ENCODE measurements at regions not wholly inside any gene's neighbourhood (a gene's known extent, or its start where the extent isn't known, plus 50 kb on each side); places are given as distances from the start of the nearest gene placed in this dataset.

DNA sequence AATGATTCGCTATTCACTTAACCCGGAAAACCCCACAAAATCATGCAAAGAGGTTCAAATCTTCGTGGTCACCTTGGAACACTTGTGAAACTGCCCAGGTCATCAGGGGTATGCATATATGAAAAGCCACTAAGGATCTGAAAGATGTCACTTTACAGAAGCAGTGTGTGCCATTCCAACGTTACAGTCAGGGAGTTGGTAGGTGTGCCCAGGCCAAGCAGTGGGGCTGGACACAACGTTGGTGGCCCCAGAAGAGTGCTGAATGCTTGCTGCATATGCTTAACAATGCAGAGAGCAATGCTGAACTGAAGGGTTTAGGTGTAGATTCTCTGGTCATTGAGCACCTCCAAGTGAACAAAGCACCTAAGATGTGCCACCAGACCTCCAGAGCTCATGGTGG lies 51.1 kb upstream of the EIF5 start:
- TF ChIP-seq, protein P1, sequence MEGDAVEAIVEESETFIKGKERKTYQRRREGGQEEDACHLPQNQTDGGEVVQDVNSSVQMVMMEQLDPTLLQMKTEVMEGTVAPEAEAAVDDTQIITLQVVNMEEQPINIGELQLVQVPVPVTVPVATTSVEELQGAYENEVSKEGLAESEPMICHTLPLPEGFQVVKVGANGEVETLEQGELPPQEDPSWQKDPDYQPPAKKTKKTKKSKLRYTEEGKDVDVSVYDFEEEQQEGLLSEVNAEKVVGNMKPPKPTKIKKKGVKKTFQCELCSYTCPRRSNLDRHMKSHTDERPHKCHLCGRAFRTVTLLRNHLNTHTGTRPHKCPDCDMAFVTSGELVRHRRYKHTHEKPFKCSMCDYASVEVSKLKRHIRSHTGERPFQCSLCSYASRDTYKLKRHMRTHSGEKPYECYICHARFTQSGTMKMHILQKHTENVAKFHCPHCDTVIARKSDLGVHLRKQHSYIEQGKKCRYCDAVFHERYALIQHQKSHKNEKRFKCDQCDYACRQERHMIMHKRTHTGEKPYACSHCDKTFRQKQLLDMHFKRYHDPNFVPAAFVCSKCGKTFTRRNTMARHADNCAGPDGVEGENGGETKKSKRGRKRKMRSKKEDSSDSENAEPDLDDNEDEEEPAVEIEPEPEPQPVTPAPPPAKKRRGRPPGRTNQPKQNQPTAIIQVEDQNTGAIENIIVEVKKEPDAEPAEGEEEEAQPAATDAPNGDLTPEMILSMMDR (conservative IDR thresholded peaks at IDR 0.05; ENCODE audit: low read depth, low read length): no peak
- TF ChIP-seq EZH2phosphoT487 (IDR thresholded peaks at IDR 0.05; ENCODE audit: borderline replicate concordance, low read length): no peak
- no peak for TF ChIP-seq EZH2 (IDR thresholded peaks at IDR 0.05; ENCODE audit: low read length, unreplicated experiment)

Data from PC-3 (cell line).